ENCODE measurements at regions not wholly inside any gene's neighbourhood (a gene's known extent, or its start where the extent isn't known, plus 50 kb on each side); places are given as distances from the start of the nearest gene placed in this dataset.

DNA sequence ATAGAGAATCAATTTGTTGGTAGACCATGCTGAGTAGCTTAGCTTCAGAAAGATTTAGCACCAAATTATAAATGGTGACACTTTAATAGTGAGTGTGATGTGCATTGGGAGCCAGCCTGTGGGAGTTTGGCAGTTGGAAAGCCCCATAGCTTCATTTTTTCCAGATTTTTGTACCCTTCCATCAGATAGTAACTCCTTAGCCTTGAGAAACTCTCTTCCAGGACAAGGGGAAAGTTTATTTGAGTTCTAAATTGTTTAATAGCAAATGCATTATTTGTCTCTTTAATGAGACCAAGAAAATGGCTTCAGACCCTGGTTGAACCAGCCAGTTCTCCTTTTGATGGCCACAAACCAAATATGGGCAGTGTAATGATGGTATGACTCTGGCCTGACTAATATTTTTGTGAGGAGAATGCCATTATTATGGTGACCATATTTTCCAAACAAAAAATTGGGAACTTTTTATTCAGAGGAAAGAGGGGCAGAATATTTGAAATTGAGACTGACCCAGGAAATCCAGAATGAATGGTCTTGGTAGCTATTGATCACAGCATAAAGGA lies 49.8 kb downstream of the PLCE1 start:
- Histone ChIP-seq H3K27me3 (no peaks in the 10 kb centered on the region), H3K4me3 (no peak overlapping the region), H3K9me3 (no peaks in the 10 kb centered on the region), H3K4me1 (peaks cover 10 to 12% of the 10 kb centered on the region in 2 donors), H3K36me3 (no peaks in the 10 kb centered on the region), H3K27ac (no peak overlapping the region)
- ATAC-seq (no peak), DNase-seq (no peak)
- in situ Hi-C loops (cut with MboI; ENCODE audit: low sequenced_read_pairs in 4 of 4) (no loop called here), intact Hi-C loops (cut with DNase I; ENCODE audit: low total_unique reads) (no loop called here)
- TF ChIP-seq, protein P1, sequence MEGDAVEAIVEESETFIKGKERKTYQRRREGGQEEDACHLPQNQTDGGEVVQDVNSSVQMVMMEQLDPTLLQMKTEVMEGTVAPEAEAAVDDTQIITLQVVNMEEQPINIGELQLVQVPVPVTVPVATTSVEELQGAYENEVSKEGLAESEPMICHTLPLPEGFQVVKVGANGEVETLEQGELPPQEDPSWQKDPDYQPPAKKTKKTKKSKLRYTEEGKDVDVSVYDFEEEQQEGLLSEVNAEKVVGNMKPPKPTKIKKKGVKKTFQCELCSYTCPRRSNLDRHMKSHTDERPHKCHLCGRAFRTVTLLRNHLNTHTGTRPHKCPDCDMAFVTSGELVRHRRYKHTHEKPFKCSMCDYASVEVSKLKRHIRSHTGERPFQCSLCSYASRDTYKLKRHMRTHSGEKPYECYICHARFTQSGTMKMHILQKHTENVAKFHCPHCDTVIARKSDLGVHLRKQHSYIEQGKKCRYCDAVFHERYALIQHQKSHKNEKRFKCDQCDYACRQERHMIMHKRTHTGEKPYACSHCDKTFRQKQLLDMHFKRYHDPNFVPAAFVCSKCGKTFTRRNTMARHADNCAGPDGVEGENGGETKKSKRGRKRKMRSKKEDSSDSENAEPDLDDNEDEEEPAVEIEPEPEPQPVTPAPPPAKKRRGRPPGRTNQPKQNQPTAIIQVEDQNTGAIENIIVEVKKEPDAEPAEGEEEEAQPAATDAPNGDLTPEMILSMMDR (IDR thresholded peaks at IDR 0.05 in 4 of 5, conservative IDR thresholded peaks at IDR 0.05 in 1 of 5), result no peak
- TF ChIP-seq POLR2A (IDR thresholded peaks at IDR 0.05), result no peak

DNA sequence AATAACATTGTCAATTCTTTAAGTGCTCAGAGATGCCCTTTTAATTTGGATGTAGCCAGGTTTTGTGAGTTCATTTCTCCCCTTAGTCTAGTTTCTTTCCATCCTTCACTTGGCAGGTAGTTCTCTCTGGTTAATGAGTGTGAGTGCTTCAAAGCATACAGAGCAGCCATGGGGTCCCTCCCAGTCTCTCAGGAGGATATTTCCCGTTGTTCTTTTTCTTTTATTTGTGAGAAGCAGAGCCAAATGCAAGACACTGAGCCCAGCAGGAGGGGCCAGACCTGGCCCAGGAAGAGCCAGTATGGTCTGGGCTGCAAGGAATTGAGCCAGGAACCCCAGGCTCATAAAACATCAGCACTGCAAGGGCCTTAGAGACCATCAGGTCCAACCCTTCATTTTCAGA lies 52.4 kb downstream of the PLCE1 start:
- Histone ChIP-seq H3K4me1 (peaks cover 10 to 12% of the 10 kb centered on the region in 2 donors), H3K27ac (no peak overlapping the region), H3K36me3 (no peaks in the 10 kb centered on the region), H3K4me3 (no peak overlapping the region), H3K27me3 (no peaks in the 10 kb centered on the region), H3K9me3 (no peaks in the 10 kb centered on the region)
- in situ Hi-C loops (cut with MboI; ENCODE audit: low sequenced_read_pairs in 4 of 4), result no loop called here
- TF ChIP-seq, protein P1 (IDR thresholded peaks at IDR 0.05 in 4 of 5, conservative IDR thresholded peaks at IDR 0.05 in 1 of 5), result no peak
- TF ChIP-seq POLR2A (IDR thresholded peaks at IDR 0.05), result no peak
- no peak for ATAC-seq
- no peak for DNase-seq
- intact Hi-C loops (cut with DNase I; ENCODE audit: low total_unique reads), result no loop called here

DNA sequence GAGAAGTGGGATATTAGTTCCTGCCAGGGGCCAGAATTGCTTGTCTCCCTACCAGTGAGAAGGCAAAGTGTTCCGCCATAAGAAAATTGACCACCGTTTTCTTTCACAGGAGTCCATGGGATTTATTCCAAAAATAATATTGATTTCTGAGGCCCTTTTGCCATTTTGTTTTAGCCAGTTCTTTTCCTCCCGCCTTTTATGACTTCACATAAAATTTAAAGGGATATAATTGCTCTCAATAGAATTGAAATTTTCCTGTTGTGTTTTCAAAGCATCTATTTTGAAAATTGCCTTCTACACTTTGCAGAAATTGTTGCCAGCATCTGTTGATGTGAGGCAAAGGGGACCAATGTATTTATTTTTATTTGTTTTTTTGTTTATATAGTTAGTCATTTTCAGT lies 53.6 kb downstream of the PLCE1 start:
- Histone ChIP-seq H3K4me1 (peaks cover 10% of the 10 kb centered on the region in 2 donors), H3K4me3 (no peak overlapping the region), H3K9me3 (no peaks in the 10 kb centered on the region), H3K27ac (no peak overlapping the region), H3K36me3 (no peaks in the 10 kb centered on the region), H3K27me3 (no peaks in the 10 kb centered on the region)
- intact Hi-C loops (cut with DNase I; ENCODE audit: low total_unique reads), result no loop called here
- no peak for TF ChIP-seq POLR2A (IDR thresholded peaks at IDR 0.05)
- TF ChIP-seq, protein P1 (IDR thresholded peaks at IDR 0.05 in 4 of 5, conservative IDR thresholded peaks at IDR 0.05 in 1 of 5), result no peak
- no peak for DNase-seq
- in situ Hi-C loops (cut with MboI; ENCODE audit: low sequenced_read_pairs in 4 of 4), result no loop called here
- ATAC-seq, result no peak

DNA sequence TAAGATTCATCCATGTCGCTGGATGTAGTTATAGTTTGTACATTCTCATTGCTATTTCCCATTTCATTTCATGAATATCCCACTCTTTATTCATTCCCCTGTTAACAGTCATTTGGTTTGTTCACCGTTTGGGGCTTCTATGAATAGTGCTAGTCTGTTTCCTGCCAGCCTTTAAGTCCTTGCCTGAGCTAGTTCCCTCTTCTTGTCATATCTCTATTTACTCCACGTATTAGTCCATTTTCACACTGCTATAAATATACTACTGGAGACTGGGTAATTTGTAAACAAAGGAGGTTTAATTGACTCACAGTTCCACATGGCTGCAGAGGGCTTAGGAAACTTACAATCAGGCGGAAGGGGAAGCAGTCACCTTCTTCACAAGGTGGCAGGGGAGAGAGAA lies 56.2 kb downstream of the PLCE1 start:
- Histone ChIP-seq H3K27me3 (no peaks in the 10 kb centered on the region), H3K27ac (no peak overlapping the region), H3K4me1 (peaks cover 6 to 16% of the 10 kb centered on the region in 2 donors), H3K4me3 (no peak overlapping the region), H3K9me3 (no peaks in the 10 kb centered on the region), H3K36me3 (no peaks in the 10 kb centered on the region)
- in situ Hi-C loops (cut with MboI; ENCODE audit: low sequenced_read_pairs in 4 of 4), result no loop called here
- intact Hi-C loops (cut with DNase I; ENCODE audit: low total_unique reads), result no loop called here
- peak in 1 of 2 donors; percentile 70 for ATAC-seq
- TF ChIP-seq POLR2A (IDR thresholded peaks at IDR 0.05), result no peak
- TF ChIP-seq, protein P1 (IDR thresholded peaks at IDR 0.05 in 4 of 5, conservative IDR thresholded peaks at IDR 0.05 in 1 of 5), result no peak
- DNase-seq, result no peak

DNA sequence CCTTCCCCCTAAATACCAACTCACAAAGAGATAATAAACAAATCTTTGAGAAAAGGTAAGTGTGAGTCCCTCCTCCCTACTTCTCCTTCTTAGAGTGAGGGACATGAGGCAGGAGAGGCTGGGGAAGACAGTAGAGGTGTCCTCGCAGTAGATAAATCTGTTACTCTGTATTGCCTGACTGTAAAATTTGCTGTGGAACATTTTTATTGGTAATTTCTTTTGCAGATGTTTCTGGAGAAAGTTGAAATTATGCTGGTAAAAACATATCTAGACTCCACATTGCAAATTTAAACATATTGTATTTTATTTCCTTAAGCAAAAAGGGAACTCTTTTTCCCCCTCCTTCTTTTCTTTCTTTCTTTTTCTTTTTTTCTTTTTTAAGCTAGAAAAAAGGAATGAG lies 58.5 kb downstream of the PLCE1 start:
- intact Hi-C loops (cut with DNase I; ENCODE audit: low total_unique reads), result no loop called here
- TF ChIP-seq POLR2A (IDR thresholded peaks at IDR 0.05), result no peak
- TF ChIP-seq, protein P1 (IDR thresholded peaks at IDR 0.05 in 4 of 5, conservative IDR thresholded peaks at IDR 0.05 in 1 of 5), result no peak
- DNase-seq (no peak), ATAC-seq (no peak)
- H3K27ac ChIP-seq, result no peak overlapping the region
- H3K9me3 ChIP-seq, result no peaks in the 10 kb centered on the region
- no peaks in the 10 kb centered on the region for H3K27me3 ChIP-seq
- in situ Hi-C loops (cut with MboI; ENCODE audit: low sequenced_read_pairs in 4 of 4), result no loop called here
- no peak overlapping the region for H3K4me3 ChIP-seq
- no peaks in the 10 kb centered on the region for H3K36me3 ChIP-seq
- peaks cover 0 to 6% of the 10 kb centered on the region in 2 donors for H3K4me1 ChIP-seq
